ENCODE measurements at regions not wholly inside any gene's neighbourhood (a gene's known extent, or its start where the extent isn't known, plus 50 kb on each side); places are given as distances from the start of the nearest gene placed in this dataset.

DNA sequence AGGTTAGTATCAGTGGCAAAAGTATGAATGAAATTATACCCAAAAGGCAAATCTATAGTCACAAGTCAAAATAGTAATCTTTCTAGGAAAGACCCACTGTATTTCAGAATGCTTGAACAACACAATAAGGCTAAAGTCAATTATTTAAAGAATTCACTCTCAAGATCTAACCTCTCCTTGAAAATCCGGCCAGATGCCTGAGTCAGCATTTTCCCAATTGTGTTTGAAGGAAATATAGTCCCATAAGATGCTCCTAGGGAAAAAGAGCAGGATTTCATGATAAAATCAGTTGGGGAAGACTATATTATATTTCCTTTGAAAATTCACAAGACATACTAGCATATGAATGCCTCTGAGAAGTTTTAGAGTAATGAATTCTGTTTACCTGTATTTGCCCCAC, 1075.0 kb downstream of the GRM8 start:
- TF ChIP-seq, protein P1, sequence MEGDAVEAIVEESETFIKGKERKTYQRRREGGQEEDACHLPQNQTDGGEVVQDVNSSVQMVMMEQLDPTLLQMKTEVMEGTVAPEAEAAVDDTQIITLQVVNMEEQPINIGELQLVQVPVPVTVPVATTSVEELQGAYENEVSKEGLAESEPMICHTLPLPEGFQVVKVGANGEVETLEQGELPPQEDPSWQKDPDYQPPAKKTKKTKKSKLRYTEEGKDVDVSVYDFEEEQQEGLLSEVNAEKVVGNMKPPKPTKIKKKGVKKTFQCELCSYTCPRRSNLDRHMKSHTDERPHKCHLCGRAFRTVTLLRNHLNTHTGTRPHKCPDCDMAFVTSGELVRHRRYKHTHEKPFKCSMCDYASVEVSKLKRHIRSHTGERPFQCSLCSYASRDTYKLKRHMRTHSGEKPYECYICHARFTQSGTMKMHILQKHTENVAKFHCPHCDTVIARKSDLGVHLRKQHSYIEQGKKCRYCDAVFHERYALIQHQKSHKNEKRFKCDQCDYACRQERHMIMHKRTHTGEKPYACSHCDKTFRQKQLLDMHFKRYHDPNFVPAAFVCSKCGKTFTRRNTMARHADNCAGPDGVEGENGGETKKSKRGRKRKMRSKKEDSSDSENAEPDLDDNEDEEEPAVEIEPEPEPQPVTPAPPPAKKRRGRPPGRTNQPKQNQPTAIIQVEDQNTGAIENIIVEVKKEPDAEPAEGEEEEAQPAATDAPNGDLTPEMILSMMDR (IDR thresholded peaks at IDR 0.05) = no peak

DNA sequence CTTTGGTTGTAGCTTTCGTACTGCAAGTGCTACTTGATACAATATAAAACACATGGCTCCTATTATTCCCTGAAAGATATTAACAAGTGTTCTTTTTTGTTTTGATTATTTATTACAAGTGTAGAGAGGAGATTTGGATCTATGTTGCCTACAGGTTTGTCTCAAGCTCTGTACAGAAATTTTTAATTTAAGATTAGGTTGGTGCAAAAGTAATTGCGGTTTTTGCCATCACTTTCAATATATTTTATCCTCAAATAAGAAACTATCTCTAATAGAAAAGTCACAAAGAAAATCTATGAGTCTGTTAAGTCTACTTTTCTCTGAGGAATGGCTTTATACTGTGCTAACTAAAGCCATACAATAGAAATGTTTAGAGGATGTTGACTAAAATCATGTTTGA, 1086.1 kb downstream of the GRM8 start:
- TF ChIP-seq, protein P1 (IDR thresholded peaks at IDR 0.05) = no peak

GRCh38 chr7:126163647-126164046, 1089.1 kb downstream of the GRM8 start:
- TF ChIP-seq, protein P1 (IDR thresholded peaks at IDR 0.05) = no peak

- TF ChIP-seq, protein P1 (IDR thresholded peaks at IDR 0.05) = no peak
Observed at GRCh38 chr7:126157391-126157790, 1095.3 kb downstream of the GRM8 start.

DNA sequence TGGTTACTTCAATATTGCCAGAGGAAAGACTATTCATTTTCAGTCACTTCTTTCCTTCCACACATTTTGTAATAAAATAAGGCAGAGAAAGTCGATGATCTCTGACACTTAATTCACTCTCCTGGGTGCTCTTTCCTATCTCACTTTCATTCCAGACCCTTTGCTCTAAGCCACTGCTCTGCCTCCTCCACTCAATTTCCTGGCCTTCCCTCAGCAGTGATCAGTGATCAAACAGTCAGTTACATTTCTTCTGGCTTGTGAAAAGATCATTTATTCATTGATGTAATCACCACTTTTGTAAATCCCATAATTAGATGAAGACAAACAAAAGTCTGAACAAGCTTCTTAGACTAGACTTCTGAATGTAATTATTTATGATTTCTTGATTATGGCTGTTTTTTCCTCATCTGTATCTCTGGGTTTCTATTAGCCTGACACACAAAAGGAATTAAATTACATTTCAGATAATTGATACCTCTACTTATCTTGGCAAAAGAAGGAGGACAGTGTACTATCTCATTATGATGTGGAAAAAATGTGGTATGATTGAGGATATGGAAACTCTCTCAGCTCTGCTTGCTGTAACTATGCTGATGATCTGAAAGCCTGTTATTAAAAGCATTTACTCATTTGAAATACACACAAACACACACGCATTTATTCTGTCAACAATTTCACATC, 1102.3 kb downstream of the GRM8 start:
- TF ChIP-seq, protein P1 (IDR thresholded peaks at IDR 0.05) = no peak

DNA sequence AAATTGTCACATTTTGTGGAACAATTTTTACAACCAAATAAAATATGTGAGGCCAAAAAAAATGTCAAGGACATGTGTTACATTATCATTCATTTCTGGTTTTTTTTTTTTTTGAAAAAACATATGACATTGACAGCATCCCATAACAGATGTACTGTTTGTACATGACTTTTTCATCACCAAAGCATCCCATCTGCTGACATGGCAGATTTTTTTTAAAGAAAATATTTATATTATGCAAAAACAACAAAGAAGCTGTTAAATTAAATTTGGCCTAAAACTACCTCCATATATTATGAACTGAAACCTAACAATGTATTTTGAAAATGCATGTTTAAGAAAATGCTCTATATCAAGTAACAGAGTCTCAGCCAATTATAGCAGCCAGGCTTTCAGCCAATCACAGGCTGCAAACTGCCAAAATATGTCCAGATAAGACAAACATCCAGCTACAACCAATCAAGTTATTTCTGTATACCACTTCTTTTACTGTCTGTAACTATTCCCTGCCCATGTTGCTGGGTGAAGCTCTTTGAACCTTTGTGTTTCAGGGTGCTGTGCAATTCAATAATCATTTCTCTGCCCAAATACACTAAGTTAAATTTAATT, 1111.8 kb downstream of the GRM8 start:
- TF ChIP-seq, protein P1 (IDR thresholded peaks at IDR 0.05) = no peak

GRCh38 chr7:126119981-126120380, 1132.8 kb downstream of the GRM8 start:
- TF ChIP-seq, protein P1 (IDR thresholded peaks at IDR 0.05) = no peak
